BLaER1 treated with 17β-estradiol and CSF1 and Interleukin-3, amounts not matched to agents 10 nM and 100 nM (cell line): ENCODE measurements at regions not wholly inside any gene's neighbourhood (a gene's known extent, or its start where the extent isn't known, plus 50 kb on each side); places are given as distances from the start of the nearest gene placed in this dataset.

Source experiments
- H3K27ac ChIP-seq, 11 experiments: shearing (Covaris generic); formaldehyde crosslinking; 2 replicates each; pipeline ENCODE4 v1.8.1; 2022
- H3K27me3 ChIP-seq, 11 experiments: shearing (Covaris generic); formaldehyde crosslinking; 2 replicates each; pipeline ENCODE4 v1.8.1; 2022
- H3K36me3 ChIP-seq, 11 experiments: shearing (Covaris generic); formaldehyde crosslinking; 2 replicates each; pipeline ENCODE4 v1.8.1; 2022
- H3K4me1 ChIP-seq, 10 experiments: shearing (Covaris generic); formaldehyde crosslinking; 2 replicates each; pipeline ENCODE4 v1.8.1; 2022
- H3K4me2 ChIP-seq, 11 experiments: shearing (Covaris generic); formaldehyde crosslinking; 2 replicates each; pipeline ENCODE4 v1.8.1; 2022
- H3K4me3 ChIP-seq, 10 experiments: shearing (Covaris generic); formaldehyde crosslinking; 2 replicates each; pipeline ENCODE4 v1.8.1; 2022
- H3K9ac ChIP-seq, 11 experiments: shearing (Covaris generic); formaldehyde crosslinking; 2 replicates each; pipeline ENCODE4 v1.8.1; 2022
- H3K9me3 ChIP-seq, 11 experiments: shearing (Covaris generic); formaldehyde crosslinking; replicated peaks in 1 of 11; 2 replicates each; pipeline ENCODE4 v1.8.1; 2022
- H4K20me1 ChIP-seq, 11 experiments: shearing (Covaris generic); formaldehyde crosslinking; 2 replicates each; pipeline ENCODE4 v1.8.1; 2022
- Cebpa-rat ChIP-seq, 11 experiments: shearing (Covaris generic); IDR thresholded peaks; 2 replicates each; pipeline ENCODE4 v1.8.1; 2022

GRCh38 chr11:11746449-11746848, 95.3 kb upstream of the USP47 start:
- no peak overlapping the region for H3K9ac ChIP-seq
- H3K27ac ChIP-seq: no peak overlapping the region
- no peaks in the 10 kb centered on the region for H4K20me1 ChIP-seq
- no peak overlapping the region for H3K4me2 ChIP-seq
- H3K36me3 ChIP-seq: no peaks in the 10 kb centered on the region
- no peak overlapping the region for H3K4me3 ChIP-seq
- no peaks in the 10 kb centered on the region for H3K27me3 ChIP-seq
- no peak for TF ChIP-seq Cebpa-rat (IDR thresholded peaks at IDR 0.05)
- no peaks in the 10 kb centered on the region for H3K4me1 ChIP-seq
- no peaks in the 10 kb centered on the region for H3K9me3 ChIP-seq

DNA sequence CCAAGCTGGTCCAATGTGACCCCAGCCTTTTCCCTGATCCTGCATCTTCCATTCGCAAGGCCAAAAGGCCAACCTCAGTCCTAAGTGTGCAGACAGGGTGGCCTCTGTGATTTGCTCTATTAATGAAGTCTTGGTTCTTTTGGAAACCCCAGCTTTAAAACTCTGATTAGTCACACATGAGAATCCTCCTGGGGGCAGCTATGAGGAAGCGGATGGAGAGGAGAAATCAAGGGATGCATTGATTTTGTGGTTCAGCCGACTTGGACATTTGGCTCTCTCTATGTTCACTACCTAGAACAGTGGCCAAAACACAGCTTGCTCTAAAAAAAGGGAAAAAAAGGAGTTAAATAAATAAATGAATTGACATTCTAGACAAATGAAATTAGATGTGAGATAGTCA, 98.6 kb upstream of the USP47 start:
- no peak overlapping the region for H3K27ac ChIP-seq
- H3K4me2 ChIP-seq: no peak overlapping the region
- H3K36me3 ChIP-seq: no peaks in the 10 kb centered on the region
- H3K27me3 ChIP-seq: no peaks in the 10 kb centered on the region
- TF ChIP-seq Cebpa-rat (IDR thresholded peaks at IDR 0.05): no peak
- H3K4me3 ChIP-seq: no peak overlapping the region
- H3K4me1 ChIP-seq: no peaks in the 10 kb centered on the region
- H4K20me1 ChIP-seq: no peaks in the 10 kb centered on the region
- no peaks in the 10 kb centered on the region for H3K9me3 ChIP-seq
- no peak overlapping the region for H3K9ac ChIP-seq

DNA sequence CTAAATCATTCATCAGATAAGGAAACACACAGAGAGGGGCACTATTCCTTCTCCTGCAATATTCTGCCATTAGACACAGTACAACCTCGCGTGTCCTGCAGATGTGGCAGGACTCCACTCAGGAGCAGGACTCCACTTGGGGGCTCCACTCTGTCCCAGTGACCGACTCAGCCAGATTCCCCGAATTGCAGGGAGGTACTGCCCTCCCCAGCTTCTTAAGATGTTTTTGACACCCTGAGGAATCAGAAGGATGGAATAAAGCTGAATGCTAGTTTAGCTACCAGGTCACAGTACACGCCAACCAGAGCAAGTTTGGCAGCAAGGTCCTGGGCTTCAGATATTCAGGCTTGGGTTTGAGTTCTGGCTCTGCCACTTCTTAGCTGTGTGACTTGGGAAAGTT, 99.3 kb upstream of the USP47 start:
- no peak overlapping the region for H3K4me3 ChIP-seq
- no peak for TF ChIP-seq Cebpa-rat (IDR thresholded peaks at IDR 0.05)
- H3K9ac ChIP-seq: no peak overlapping the region
- no peak overlapping the region for H3K27ac ChIP-seq
- no peak overlapping the region for H3K4me2 ChIP-seq
- no peaks in the 10 kb centered on the region for H3K9me3 ChIP-seq
- no peaks in the 10 kb centered on the region for H3K36me3 ChIP-seq
- no peaks in the 10 kb centered on the region for H3K4me1 ChIP-seq
- no peaks in the 10 kb centered on the region for H3K27me3 ChIP-seq
- H4K20me1 ChIP-seq: no peaks in the 10 kb centered on the region

DNA sequence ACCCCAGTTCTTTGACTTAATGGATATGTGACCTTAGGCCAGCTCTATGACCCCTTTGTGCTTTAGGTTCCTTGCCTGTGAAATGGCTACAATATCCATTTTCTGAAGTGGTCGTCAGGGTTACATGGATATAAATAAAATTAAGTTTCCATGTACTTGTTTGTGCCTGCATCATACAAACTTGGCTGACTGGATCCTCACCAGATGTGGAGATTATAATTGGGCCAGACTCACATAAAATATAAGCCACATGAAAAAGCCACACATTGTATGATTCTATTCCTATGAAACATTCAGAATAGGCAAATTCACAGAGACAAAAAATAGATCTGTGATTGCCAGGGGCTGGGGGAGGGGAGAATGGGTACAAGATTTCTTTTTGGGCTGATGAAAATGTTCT, 100.9 kb upstream of the USP47 start:
- no peak overlapping the region for H3K4me3 ChIP-seq
- TF ChIP-seq Cebpa-rat (IDR thresholded peaks at IDR 0.05): no peak
- H3K4me1 ChIP-seq: no peaks in the 10 kb centered on the region

DNA sequence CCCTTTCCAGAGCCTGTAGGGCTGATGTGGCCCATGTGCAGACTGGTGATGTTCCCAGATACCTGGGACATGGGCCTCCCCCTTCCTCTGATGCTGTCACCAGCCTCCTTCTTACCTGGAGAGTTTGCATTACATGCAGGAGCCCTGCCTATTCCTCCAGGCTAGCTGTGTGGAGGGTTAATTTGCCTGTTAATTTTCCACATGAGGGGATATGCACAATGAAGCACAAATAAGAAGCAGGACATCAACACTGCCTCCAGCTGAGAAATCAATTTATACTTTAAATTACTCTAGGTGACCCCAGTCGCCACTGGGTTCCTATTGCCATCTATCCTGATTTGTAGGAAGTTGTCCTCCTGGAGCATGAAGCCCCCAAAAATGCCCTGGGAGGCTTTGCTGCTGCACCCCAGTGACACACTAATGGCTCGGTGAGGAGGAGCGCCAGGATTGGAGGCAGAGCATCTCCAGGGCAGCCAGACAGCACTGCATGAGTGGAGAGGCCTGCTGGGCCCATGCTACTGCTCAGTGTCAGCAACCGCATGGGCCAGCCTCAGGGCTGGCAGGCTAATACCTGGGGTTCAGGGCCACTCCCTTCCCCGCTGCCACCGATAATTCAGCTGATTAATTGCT, 101.6 kb upstream of the USP47 start:
- H3K27ac ChIP-seq: no peak overlapping the region
- H3K36me3 ChIP-seq: no peaks in the 10 kb centered on the region
- H3K4me2 ChIP-seq: no peak overlapping the region
- no peak for TF ChIP-seq Cebpa-rat (IDR thresholded peaks at IDR 0.05)
- H4K20me1 ChIP-seq: no peaks in the 10 kb centered on the region
- H3K4me1 ChIP-seq: peaks cover 0 to under 1% (median under 1%) of the 10 kb centered on the region in 10 experiments; a peak in 4 of 20 replicates
- no peaks in the 10 kb centered on the region for H3K27me3 ChIP-seq
- H3K9me3 ChIP-seq: no peaks in the 10 kb centered on the region
- no peak overlapping the region for H3K4me3 ChIP-seq
- no peak overlapping the region for H3K9ac ChIP-seq

More for the DNA sequence above, 100.9 kb upstream of the USP47 start:
- H3K36me3 ChIP-seq: no peaks in the 10 kb centered on the region
- H3K27ac ChIP-seq: no peak overlapping the region
- H4K20me1 ChIP-seq: no peaks in the 10 kb centered on the region
- H3K4me2 ChIP-seq: no peak overlapping the region
- H3K27me3 ChIP-seq: no peaks in the 10 kb centered on the region
- H3K9ac ChIP-seq: no peak overlapping the region
- H3K9me3 ChIP-seq: no peaks in the 10 kb centered on the region

DNA sequence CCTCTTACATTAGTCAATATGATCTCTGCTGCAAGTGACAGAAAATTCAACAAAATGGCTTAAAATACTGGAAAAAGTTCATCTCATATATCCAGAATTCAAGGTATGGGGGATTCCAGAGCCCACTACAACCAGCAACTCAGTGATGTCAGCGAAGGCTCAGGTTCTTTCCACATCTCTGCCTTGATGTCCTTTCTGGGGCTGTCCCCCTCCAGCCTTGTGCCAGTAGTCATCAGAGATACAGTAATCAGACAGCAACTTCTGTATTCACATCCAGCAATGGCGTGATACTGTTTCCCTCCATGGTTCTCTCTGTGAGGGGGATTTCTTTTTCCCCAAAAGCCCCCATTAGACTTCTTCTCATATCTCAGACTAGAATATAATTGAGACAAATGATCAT, 103.4 kb upstream of the USP47 start:
- Histone ChIP-seq H3K9me3 (no peaks in the 10 kb centered on the region), H4K20me1 (no peaks in the 10 kb centered on the region)
- TF ChIP-seq Cebpa-rat (IDR thresholded peaks at IDR 0.05): no peak

GRCh38 chr11:11735586-11735985, 106.2 kb upstream of the USP47 start:
- Histone ChIP-seq H3K4me1 (peaks cover 29 to 41% (median 34%) of the 10 kb centered on the region in 10 experiments), H3K27me3 (no peaks in the 10 kb centered on the region), H3K4me2 (no peak overlapping the region), H3K9ac (no peak overlapping the region), H3K27ac (no peak overlapping the region), H3K36me3 (no peaks in the 10 kb centered on the region), H3K4me3 (no peak overlapping the region), H3K9me3 (peaks cover 0 to 2% (median 0%) of the 10 kb centered on the region in 11 experiments; a peak in 1 of 22 replicates), H4K20me1 (no peaks in the 10 kb centered on the region)
- TF ChIP-seq Cebpa-rat (IDR thresholded peaks at IDR 0.05): no peak

More for the DNA sequence above, 103.4 kb upstream of the USP47 start:
- Histone ChIP-seq H3K27ac (no peak overlapping the region), H3K4me3 (no peak overlapping the region), H3K36me3 (no peaks in the 10 kb centered on the region), H3K9ac (no peak overlapping the region), H3K27me3 (no peaks in the 10 kb centered on the region), H3K4me1 (peaks cover 15 to 19% (median 18%) of the 10 kb centered on the region in 10 experiments), H3K4me2 (no peak overlapping the region)

GRCh38 chr11:11733246-11733747, 108.5 kb upstream of the USP47 start:
- Histone ChIP-seq H4K20me1 (no peaks in the 10 kb centered on the region), H3K4me3 (no peak overlapping the region), H3K9me3 (peaks cover 0 to 11% (median 0%) of the 10 kb centered on the region in 11 experiments; a peak in 3 of 22 replicates), H3K27ac (peak overlapping the region in 3 of 11 experiments; percentile 17 to 40 (median 25); a peak in 2 of 22 replicates), H3K9ac (no peak overlapping the region), H3K4me2 (peak overlapping the region in 10 of 11 experiments; percentile 31 to 73 (median 60); a peak in 19 of 22 replicates), H3K36me3 (no peaks in the 10 kb centered on the region), H3K4me1 (peaks cover 29 to 41% (median 34%) of the 10 kb centered on the region in 10 experiments), H3K27me3 (no peaks in the 10 kb centered on the region)
- no peak for TF ChIP-seq Cebpa-rat (IDR thresholded peaks at IDR 0.05)

- Histone ChIP-seq H3K27ac (no peak overlapping the region), H3K4me1 (peaks cover 29 to 41% (median 34%) of the 10 kb centered on the region in 10 experiments), H3K4me2 (peak overlapping the region in 2 of 11 experiments; percentile 7 to 26; a peak in 5 of 22 replicates), H3K27me3 (no peaks in the 10 kb centered on the region), H3K9ac (no peak overlapping the region), H3K9me3 (peaks cover 0 to 11% (median 0%) of the 10 kb centered on the region in 11 experiments; a peak in 3 of 22 replicates), H4K20me1 (no peaks in the 10 kb centered on the region), H3K4me3 (no peak overlapping the region), H3K36me3 (no peaks in the 10 kb centered on the region)
- no peak for TF ChIP-seq Cebpa-rat (IDR thresholded peaks at IDR 0.05)
These were observed 109.7 kb upstream of the USP47 start for GRCh38 chr11:11732116-11732515.
